ENCODE measurements at regions not wholly inside any gene's neighbourhood (a gene's known extent, or its start where the extent isn't known, plus 50 kb on each side); places are given as distances from the start of the nearest gene placed in this dataset.

GRCh38 chr7:41131956-41132355 is 570.9 kb downstream of the INHBA start:
- no peaks in the 10 kb centered on the region for H3K36me3 Mint-ChIP-seq (ENCODE audit: low read depth)
- H3K4me1 Mint-ChIP-seq (ENCODE audit: low read depth): peaks cover 14% of the 10 kb centered on the region
- DNase-seq (ENCODE audit: low spot score): no peak
- no peak overlapping the region for H3K4me3 Mint-ChIP-seq (ENCODE audit: unreplicated experiment)
- no peaks in the 10 kb centered on the region for H3K27me3 Mint-ChIP-seq (ENCODE audit: low read depth)
- TF ChIP-seq, protein P1, sequence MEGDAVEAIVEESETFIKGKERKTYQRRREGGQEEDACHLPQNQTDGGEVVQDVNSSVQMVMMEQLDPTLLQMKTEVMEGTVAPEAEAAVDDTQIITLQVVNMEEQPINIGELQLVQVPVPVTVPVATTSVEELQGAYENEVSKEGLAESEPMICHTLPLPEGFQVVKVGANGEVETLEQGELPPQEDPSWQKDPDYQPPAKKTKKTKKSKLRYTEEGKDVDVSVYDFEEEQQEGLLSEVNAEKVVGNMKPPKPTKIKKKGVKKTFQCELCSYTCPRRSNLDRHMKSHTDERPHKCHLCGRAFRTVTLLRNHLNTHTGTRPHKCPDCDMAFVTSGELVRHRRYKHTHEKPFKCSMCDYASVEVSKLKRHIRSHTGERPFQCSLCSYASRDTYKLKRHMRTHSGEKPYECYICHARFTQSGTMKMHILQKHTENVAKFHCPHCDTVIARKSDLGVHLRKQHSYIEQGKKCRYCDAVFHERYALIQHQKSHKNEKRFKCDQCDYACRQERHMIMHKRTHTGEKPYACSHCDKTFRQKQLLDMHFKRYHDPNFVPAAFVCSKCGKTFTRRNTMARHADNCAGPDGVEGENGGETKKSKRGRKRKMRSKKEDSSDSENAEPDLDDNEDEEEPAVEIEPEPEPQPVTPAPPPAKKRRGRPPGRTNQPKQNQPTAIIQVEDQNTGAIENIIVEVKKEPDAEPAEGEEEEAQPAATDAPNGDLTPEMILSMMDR (IDR thresholded peaks at IDR 0.05): no peak
- H3K27ac Mint-ChIP-seq (ENCODE audit: unreplicated experiment): no peak overlapping the region
- H3K9me3 Mint-ChIP-seq (ENCODE audit: low read depth): no peaks in the 10 kb centered on the region

GRCh38 chr7:41130561-41131236 is 572.2 kb downstream of the INHBA start:
- H3K27ac Mint-ChIP-seq (ENCODE audit: unreplicated experiment): no peak overlapping the region
- H3K9me3 Mint-ChIP-seq (ENCODE audit: low read depth): no peaks in the 10 kb centered on the region
- H3K4me3 Mint-ChIP-seq (ENCODE audit: unreplicated experiment): no peak overlapping the region
- H3K27me3 Mint-ChIP-seq (ENCODE audit: low read depth): no peaks in the 10 kb centered on the region
- peaks cover 14% of the 10 kb centered on the region for H3K4me1 Mint-ChIP-seq (ENCODE audit: low read depth)
- TF ChIP-seq, protein P1 (IDR thresholded peaks at IDR 0.05): no peak
- no peak for DNase-seq (ENCODE audit: low spot score)
- no peaks in the 10 kb centered on the region for H3K36me3 Mint-ChIP-seq (ENCODE audit: low read depth)

- Mint-ChIP-seq H3K27me3 (ENCODE audit: low read depth) (no peaks in the 10 kb centered on the region), H3K27ac (ENCODE audit: unreplicated experiment) (no peak overlapping the region), H3K36me3 (ENCODE audit: low read depth) (no peaks in the 10 kb centered on the region), H3K4me1 (ENCODE audit: low read depth) (peaks cover 14% of the 10 kb centered on the region), H3K4me3 (ENCODE audit: unreplicated experiment) (no peak overlapping the region), H3K9me3 (ENCODE audit: low read depth) (no peaks in the 10 kb centered on the region)
- TF ChIP-seq, protein P1 (IDR thresholded peaks at IDR 0.05): no peak
- DNase-seq (ENCODE audit: low spot score): no peak
These were observed 572.8 kb downstream of the INHBA start for GRCh38 chr7:41130086-41130485.

DNA sequence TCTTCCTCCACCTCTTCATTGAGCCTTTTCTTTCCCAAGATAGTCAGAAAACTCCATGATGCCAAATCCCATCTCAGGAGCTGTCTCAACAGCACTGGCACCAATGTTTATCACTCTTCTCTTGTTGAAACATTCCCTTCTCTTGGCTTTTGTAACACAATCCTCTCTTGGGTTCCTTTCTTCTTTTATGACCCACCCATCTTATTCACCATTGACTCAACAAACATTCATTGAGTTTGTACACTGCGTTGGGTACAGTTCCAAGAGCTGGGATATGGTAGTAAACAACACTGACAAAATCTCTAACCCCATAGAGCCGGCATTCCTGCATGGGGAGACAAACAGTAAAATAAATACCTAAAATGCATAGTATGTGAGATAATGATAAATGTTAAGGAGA is 577.5 kb downstream of the INHBA start:
- TF ChIP-seq, protein P1 (IDR thresholded peaks at IDR 0.05): no peak
- Mint-ChIP-seq H3K4me3 (ENCODE audit: unreplicated experiment) (no peak overlapping the region), H3K9me3 (ENCODE audit: low read depth) (no peaks in the 10 kb centered on the region), H3K27ac (ENCODE audit: unreplicated experiment) (no peak overlapping the region), H3K27me3 (ENCODE audit: low read depth) (no peaks in the 10 kb centered on the region), H3K4me1 (ENCODE audit: low read depth) (peaks cover 9% of the 10 kb centered on the region), H3K36me3 (ENCODE audit: low read depth) (no peaks in the 10 kb centered on the region)
- no peak for DNase-seq (ENCODE audit: low spot score)

GRCh38 chr7:41122256-41122987 is 580.5 kb downstream of the INHBA start:
- DNase-seq (ENCODE audit: low spot score): no peak
- Mint-ChIP-seq H3K27me3 (ENCODE audit: low read depth) (no peaks in the 10 kb centered on the region), H3K4me1 (ENCODE audit: low read depth) (peaks cover 9% of the 10 kb centered on the region), H3K9me3 (ENCODE audit: low read depth) (peaks cover 8% of the 10 kb centered on the region), H3K4me3 (ENCODE audit: unreplicated experiment) (no peak overlapping the region), H3K27ac (ENCODE audit: unreplicated experiment) (no peak overlapping the region), H3K36me3 (ENCODE audit: low read depth) (no peaks in the 10 kb centered on the region)
- TF ChIP-seq, protein P1 (IDR thresholded peaks at IDR 0.05): no peak
